GM21786 (cell line): ENCODE measurements at regions not wholly inside any gene's neighbourhood (a gene's known extent, or its start where the extent isn't known, plus 50 kb on each side); places are given as distances from the start of the nearest gene placed in this dataset.
"Not testable (repeated sequence)": the region's sequence is repeated elsewhere in the genome, so short reads cannot be mapped to it uniquely, and the experiment has no call there.

Source experiments
- ATAC-seq: cut with Tn5 transposase; IDR thresholded peaks from one replicate; pipeline ENCODE4 v1.9.1; 2021; ENCODE audit not compliant: unreplicated experiment

GRCh38 chr20:56723331-56723730 is 94.2 kb downstream of the TFAP2C start:
- no peak for ATAC-seq

- ATAC-seq: no peak
Observed at GRCh38 chr20:56724241-56724757, 95.2 kb downstream of the TFAP2C start.

GRCh38 chr20:56730003-56730402 is 100.9 kb downstream of the TFAP2C start:
- ATAC-seq: no peak

GRCh38 chr20:56730996-56731395 is 101.9 kb downstream of the TFAP2C start:
- ATAC-seq: no peak

- ATAC-seq: no peak
Observed at GRCh38 chr20:56731476-56731875, 102.4 kb downstream of the TFAP2C start.

- ATAC-seq: no peak
Observed at GRCh38 chr20:56733967-56734366, 104.9 kb downstream of the TFAP2C start.

GRCh38 chr20:56735084-56735642 is 106.1 kb downstream of the TFAP2C start:
- ATAC-seq: no peak

- no peak for ATAC-seq
Observed at GRCh38 chr20:56736285-56736857, 107.3 kb downstream of the TFAP2C start.

- ATAC-seq: not testable (repeated sequence)
Observed at GRCh38 chr20:56744325-56744821, 115.3 kb downstream of the TFAP2C start.

GRCh38 chr20:56748476-56749377 is 119.6 kb downstream of the TFAP2C start:
- no peak for ATAC-seq

- ATAC-seq: no peak
Observed at GRCh38 chr20:56750430-56750829, 121.3 kb downstream of the TFAP2C start.

GRCh38 chr20:56752274-56752673 is 123.2 kb downstream of the TFAP2C start:
- ATAC-seq: no peak

- no peak for ATAC-seq
Observed at GRCh38 chr20:56755201-56755600, 126.1 kb downstream of the TFAP2C start.

GRCh38 chr20:56756658-56757057 is 127.6 kb downstream of the TFAP2C start:
- not testable (repeated sequence) for ATAC-seq

- no peak for ATAC-seq
Observed at GRCh38 chr20:56758706-56759105, 129.6 kb downstream of the TFAP2C start.

GRCh38 chr20:56759741-56760278 is 130.7 kb downstream of the TFAP2C start:
- no peak for ATAC-seq

GRCh38 chr20:56760610-56761009 is 131.5 kb downstream of the TFAP2C start:
- no peak for ATAC-seq

- no peak for ATAC-seq
Observed at GRCh38 chr20:56761393-56761792, 132.3 kb downstream of the TFAP2C start.

GRCh38 chr20:56762401-56762800 is 133.3 kb downstream of the TFAP2C start:
- ATAC-seq: no peak

GRCh38 chr20:56762829-56763228 is 133.7 kb downstream of the TFAP2C start:
- ATAC-seq: no peak

- ATAC-seq: no peak
Observed at GRCh38 chr20:56764671-56765070, 135.6 kb downstream of the TFAP2C start.
